ENCODE measurements at regions not wholly inside any gene's neighbourhood (a gene's known extent, or its start where the extent isn't known, plus 50 kb on each side); places are given as distances from the start of the nearest gene placed in this dataset.
A peak's percentile ranks its signal among the peaks of the same experiment; 100 is the strongest.
"Not testable (repeated sequence)": the region's sequence is repeated elsewhere in the genome, so short reads cannot be mapped to it uniquely, and the experiment has no call there.

DNA sequence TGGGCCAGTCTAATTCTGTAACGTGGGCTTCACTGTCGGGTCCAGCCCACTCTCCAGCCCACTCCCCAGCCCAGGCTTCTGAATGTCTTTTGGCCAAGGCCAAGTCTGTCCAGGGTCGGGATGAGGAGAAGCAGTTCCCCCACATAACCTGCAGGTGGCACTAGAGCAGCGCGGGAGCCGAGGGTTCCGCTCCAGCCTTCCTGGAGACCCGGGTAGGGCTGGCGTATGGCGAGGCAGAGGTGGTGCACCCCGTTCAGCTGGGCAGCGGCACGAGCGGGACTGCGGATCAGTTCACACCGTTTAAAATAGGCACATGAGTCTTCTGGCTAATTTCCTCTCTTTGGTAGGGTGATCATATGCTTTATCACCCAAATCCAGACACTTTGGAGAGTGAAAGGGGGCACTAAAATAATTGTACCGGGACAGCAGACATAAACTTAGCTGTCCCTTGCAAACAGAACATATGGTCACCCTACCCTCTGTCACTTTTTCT lies 185.9 kb downstream of the MSX2 start:
- peaks cover 40 to 68% of the 10 kb centered on the region in 2 donors for H3K27me3 Mint-ChIP-seq
- H3K4me3 Mint-ChIP-seq: no peak overlapping the region
- no peaks in the 10 kb centered on the region for H3K36me3 Mint-ChIP-seq
- H3K4me1 Mint-ChIP-seq (ENCODE audit: low read depth in 2 of 2): no peaks in the 10 kb centered on the region
- no peaks in the 10 kb centered on the region for H3K9me3 Mint-ChIP-seq
- H3K27ac Mint-ChIP-seq: no peak overlapping the region
- no peak for DNase-seq (ENCODE audit: low spot score)
- ATAC-seq: peak; percentile 79 to 84

DNA sequence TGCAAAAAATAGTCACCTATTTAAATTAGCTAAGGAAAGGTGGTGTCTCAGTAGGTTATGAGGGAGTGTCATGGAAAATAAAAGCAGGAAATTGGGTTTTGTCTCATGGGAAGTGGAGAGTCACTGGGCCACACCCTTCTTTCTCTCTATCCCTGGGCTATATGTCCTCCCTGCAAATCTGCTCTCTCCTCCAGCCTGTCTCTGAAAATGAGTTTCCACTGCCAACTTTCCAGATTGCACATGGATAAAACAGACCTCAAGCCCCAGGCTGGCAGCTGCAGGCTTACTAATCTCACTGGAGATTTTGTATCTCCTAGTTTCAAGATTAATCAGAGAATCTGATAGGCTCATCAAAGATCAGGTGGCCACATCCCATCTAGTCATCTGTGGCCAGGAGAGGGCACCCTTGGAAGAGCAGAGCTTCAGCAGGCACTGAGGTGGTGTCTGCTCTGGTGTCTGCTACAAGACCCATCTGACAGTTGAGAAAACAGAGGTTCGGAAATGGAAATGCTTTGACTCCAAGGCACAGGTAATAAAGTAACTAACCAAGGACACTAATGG lies 178.9 kb downstream of the MSX2 start:
- H3K4me3 Mint-ChIP-seq: no peak overlapping the region
- no peaks in the 10 kb centered on the region for H3K36me3 Mint-ChIP-seq
- H3K9me3 Mint-ChIP-seq: no peaks in the 10 kb centered on the region
- no peaks in the 10 kb centered on the region for H3K4me1 Mint-ChIP-seq (ENCODE audit: low read depth in 2 of 2)
- no peak for DNase-seq (ENCODE audit: low spot score)
- H3K27ac Mint-ChIP-seq: no peak overlapping the region
- no peak for ATAC-seq
- H3K27me3 Mint-ChIP-seq: peaks cover 18 to 36% of the 10 kb centered on the region in 2 donors

DNA sequence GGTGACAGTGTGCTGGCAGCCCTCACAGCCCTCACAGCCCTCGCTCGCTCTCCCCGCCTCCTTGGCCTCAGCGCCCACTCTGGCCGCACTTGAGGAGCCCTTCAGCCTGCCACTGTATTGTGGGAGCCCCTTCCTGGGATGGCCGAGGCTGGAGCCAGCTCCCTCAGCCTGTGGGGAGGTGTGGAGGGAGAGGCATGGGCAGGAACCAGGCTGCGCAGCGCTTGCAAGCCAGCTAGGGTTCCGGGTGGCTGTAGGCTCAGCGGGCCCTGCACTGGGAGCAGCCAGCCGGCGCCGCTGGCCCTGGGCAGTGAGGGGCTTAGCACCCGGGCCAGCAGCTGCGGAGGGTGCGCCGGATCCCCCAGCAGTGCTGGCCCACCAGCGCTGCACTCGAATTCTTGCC lies 177.0 kb downstream of the MSX2 start:
- no peak overlapping the region for H3K27ac Mint-ChIP-seq
- H3K4me1 Mint-ChIP-seq (ENCODE audit: low read depth in 2 of 2): no peaks in the 10 kb centered on the region
- no peaks in the 10 kb centered on the region for H3K36me3 Mint-ChIP-seq
- ATAC-seq (no peak), DNase-seq (ENCODE audit: low spot score) (no peak)
- H3K27me3 Mint-ChIP-seq: peaks cover 7 to 19% of the 10 kb centered on the region in 2 donors
- H3K4me3 Mint-ChIP-seq: no peak overlapping the region
- no peaks in the 10 kb centered on the region for H3K9me3 Mint-ChIP-seq

DNA sequence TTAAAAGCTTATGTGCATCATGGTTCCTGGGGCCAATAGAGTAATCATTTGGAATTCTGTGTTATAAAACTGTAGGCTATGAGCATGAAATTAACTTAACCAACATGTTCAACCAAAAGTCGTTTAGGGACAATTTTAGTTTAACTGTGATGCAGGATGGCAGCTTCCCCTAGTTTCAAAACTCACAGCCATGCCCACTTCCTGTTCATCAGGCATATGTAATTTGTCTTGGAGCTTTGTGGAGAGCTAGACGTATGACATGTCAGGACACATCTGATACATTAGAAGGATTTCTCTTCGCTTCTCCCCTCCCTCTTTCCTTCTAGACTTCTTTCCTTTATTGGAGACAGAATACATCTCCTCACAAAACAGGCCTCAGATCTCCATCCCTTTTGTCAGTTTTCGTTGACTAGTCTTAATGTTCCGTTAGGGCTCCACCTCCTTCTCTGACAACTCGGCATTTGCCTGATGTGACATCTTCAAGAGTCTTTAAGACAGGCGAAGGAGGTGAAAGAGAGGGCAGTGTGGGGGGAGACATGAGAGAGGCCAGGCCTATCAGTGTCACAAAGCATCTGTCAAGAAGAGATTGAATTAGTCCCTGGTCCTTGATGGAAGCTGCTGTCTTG lies 176.0 kb downstream of the MSX2 start:
- no peaks in the 10 kb centered on the region for H3K36me3 Mint-ChIP-seq
- no peaks in the 10 kb centered on the region for H3K9me3 Mint-ChIP-seq
- no peaks in the 10 kb centered on the region for H3K4me1 Mint-ChIP-seq (ENCODE audit: low read depth in 2 of 2)
- DNase-seq (ENCODE audit: low spot score) (no peak), ATAC-seq (no peak)
- H3K27ac Mint-ChIP-seq: no peak overlapping the region
- H3K4me3 Mint-ChIP-seq: no peak overlapping the region
- H3K27me3 Mint-ChIP-seq: peaks cover 5 to 11% of the 10 kb centered on the region in 2 donors

DNA sequence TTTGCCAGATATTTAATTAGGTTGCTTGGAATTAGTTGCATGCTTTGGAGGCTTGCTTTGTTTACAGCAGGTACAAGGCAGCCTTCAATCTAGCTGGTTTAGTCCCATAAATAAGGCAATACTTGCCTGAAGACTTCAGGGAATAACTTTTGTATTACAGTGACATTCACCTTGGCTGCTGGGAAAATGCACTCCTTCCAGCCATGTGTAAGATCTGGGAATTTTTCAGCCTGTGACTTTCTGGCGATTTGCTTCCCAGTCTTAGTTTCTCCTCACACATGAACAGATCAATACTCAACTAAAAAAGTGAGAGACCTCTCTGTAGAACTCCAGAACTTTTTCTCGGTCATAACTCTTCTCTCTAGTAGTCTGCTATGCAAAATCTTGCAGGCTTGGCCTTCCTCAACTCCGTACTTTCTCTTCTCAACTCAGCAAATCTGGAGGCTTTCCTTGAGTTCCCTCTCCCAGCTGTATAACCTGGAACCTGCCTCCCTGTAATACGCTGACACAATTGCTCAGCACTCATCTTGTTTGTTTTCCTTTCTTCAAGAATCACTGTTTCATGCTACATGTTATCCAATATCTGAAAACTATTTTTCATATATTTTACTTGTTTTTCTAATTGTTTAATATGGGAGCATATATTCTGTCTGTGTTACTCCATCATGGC lies 173.0 kb downstream of the MSX2 start:
- Mint-ChIP-seq H3K27ac (no peak overlapping the region), H3K9me3 (no peaks in the 10 kb centered on the region), H3K27me3 (peaks cover 4% of the 10 kb centered on the region in 2 donors), H3K4me1 (ENCODE audit: low read depth in 2 of 2) (no peaks in the 10 kb centered on the region), H3K36me3 (no peaks in the 10 kb centered on the region), H3K4me3 (no peak overlapping the region)
- no peak for ATAC-seq
- no peak for DNase-seq (ENCODE audit: low spot score)

DNA sequence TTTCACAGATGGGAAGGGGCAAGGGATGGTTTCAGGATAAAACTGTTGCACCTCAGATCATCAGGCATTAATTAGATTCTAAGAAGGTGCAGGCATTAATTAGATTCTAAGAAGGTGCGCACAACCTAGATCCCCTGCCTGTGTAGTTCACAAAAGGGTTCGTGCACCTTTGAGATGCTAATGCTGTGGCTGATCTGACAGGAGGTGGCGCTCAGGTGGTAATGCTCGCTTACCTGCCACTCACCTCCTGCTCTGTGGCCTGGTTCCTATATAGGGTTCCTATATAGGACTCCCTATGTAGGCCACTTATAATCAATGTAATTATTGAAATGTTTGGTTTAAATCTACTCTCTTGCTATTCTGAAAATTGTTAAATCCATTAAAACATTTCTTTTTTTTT lies 171.0 kb downstream of the MSX2 start:
- Mint-ChIP-seq H3K27me3 (peaks cover 7 to 14% of the 10 kb centered on the region in 2 donors), H3K36me3 (no peaks in the 10 kb centered on the region), H3K9me3 (no peaks in the 10 kb centered on the region), H3K4me1 (ENCODE audit: low read depth in 2 of 2) (no peaks in the 10 kb centered on the region), H3K27ac (no peak overlapping the region), H3K4me3 (no peak overlapping the region)
- DNase-seq (ENCODE audit: low spot score) (no peak), ATAC-seq (no peak)

DNA sequence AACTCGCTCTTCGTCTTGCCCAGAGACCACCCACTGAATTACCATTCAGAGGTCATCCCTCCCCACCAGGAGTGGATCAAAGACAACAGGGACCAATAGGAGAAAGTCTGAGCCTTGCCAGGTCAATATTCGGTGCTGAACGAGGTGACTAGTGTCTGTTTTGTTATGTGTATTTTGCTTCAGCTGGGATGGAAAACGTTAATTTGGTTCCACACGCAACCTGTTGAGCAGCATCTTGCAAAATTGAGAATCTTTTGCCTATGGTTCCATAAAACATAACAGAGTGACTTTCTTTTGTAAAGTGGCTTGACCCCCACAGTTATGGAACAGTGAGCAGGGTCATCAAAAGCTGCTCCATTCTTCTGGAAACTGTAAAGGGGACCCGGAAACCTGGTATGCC lies 168.4 kb downstream of the MSX2 start:
- Mint-ChIP-seq H3K4me1 (ENCODE audit: low read depth in 2 of 2) (no peaks in the 10 kb centered on the region), H3K27me3 (peaks cover 7 to 14% of the 10 kb centered on the region in 2 donors), H3K27ac (no peak overlapping the region), H3K9me3 (no peaks in the 10 kb centered on the region), H3K36me3 (no peaks in the 10 kb centered on the region), H3K4me3 (no peak overlapping the region)
- ATAC-seq (no peak), DNase-seq (ENCODE audit: low spot score) (no peak)

DNA sequence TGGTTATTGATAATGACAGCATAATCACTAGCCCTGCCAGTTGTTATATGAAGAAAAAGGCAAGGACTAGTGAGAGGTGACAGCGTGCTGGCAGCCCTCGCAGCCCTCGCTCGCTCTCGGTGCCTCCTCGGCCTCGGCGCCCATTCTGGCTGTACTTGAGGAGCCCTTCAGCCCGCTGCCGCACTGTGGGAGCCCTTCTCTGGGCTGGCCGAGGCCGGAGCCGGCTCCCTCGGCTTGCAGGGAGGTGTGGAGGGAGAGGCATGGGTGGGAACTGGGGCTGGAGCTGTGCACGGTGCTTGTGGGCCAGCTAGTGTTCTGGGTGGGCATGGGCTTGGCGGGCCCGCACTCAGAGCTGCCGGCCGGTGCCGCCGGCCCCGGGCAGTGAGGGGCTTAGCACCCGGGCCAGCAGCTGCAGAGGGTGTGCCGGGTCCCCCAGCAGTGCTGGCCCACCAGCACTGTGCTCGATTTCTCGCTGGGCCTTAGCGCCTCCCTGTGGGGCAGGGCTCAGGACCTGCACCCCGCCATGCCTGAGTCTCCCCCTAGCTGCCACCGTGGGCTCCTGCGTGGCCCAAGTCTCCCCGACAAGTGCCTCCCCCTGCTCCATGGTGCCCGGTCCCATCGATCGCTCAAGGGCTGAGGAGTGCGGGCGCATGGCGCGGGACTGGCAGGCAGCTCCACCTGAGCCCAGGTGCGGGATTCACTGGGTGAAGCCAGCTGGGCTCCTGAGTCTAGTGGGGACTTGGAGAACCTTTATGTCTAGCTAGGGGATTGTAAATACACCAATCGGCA lies 156.2 kb downstream of the MSX2 start:
- H3K27me3 Mint-ChIP-seq: peaks cover 1 to 16% of the 10 kb centered on the region in 2 donors
- H3K9me3 Mint-ChIP-seq; H3K4me3 Mint-ChIP-seq; H3K36me3 Mint-ChIP-seq; ATAC-seq; H3K27ac Mint-ChIP-seq; H3K4me1 Mint-ChIP-seq (ENCODE audit: low read depth in 2 of 2); DNase-seq (ENCODE audit: low spot score): not testable (repeated sequence)

DNA sequence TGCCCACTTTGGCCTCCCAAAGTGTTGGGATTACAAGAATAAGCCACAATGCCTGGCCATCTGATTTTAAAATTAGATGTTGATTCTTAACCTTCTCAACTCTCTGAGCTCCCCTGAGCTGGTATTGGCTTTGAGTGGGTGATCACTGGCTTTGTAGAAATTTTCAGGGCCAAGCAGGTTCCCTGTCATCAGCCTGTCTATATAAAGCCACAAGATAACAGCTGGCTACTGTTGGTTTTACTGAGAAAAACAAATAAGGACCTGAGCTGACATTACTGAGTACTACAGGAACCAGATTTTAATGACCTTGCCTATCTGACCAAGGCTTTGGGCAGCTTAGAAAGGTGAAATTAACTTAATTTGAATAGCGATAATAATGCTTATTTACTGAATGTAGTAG lies 153.6 kb downstream of the MSX2 start:
- Mint-ChIP-seq H3K36me3 (no peaks in the 10 kb centered on the region), H3K27ac (no peak overlapping the region), H3K9me3 (no peaks in the 10 kb centered on the region), H3K4me3 (no peak overlapping the region), H3K4me1 (ENCODE audit: low read depth in 2 of 2) (no peaks in the 10 kb centered on the region), H3K27me3 (peaks cover 2 to 14% of the 10 kb centered on the region in 2 donors)
- ATAC-seq (no peak), DNase-seq (ENCODE audit: low spot score) (no peak)

DNA sequence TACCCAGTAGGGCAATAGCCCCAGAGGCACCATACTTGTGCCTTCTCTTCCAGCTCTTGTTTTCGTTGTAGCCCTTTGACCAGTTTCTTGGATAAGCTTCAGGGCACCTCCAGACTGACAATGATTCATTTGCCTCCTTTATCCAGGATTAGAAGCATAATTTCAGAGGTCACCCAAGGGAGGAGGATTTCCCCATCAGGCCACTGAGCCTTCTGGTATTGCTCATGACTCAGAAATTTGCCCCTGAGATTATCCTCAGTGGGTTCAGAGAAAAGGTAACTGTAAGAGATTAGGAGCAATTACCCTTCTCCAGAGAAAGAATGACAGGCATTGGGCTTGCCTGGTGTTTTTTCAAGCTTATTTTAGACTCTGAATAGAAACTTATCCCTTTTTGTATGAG lies 147.9 kb downstream of the MSX2 start:
- H3K4me3 Mint-ChIP-seq: no peak overlapping the region
- peaks cover 9 to 30% of the 10 kb centered on the region in 2 donors for H3K27me3 Mint-ChIP-seq
- H3K36me3 Mint-ChIP-seq: no peaks in the 10 kb centered on the region
- peaks cover 11% of the 10 kb centered on the region for H3K9me3 Mint-ChIP-seq
- no peak overlapping the region for H3K27ac Mint-ChIP-seq
- no peak for DNase-seq (ENCODE audit: low spot score)
- no peak for ATAC-seq
- H3K4me1 Mint-ChIP-seq (ENCODE audit: low read depth in 2 of 2): no peaks in the 10 kb centered on the region

DNA sequence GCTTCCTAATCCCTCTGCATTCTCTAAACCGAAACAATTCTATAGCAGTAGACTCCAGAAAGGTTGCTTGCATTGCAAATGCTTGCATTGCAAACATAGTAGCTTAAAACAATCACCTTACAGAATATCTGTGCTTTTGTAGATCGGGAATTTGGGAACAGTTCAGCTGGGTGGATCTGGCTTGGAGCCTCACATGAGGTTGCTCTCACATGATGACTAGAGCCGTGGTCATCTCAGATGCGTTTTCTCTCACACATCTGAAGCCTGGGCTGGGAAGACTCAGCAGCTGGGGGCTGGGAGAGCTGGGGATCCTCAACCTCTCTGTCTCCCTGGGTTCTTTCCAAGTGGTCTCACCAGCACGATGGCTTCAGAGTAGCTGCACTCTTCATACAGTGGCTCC lies 127.8 kb downstream of the MSX2 start:
- Mint-ChIP-seq H3K4me1 (ENCODE audit: low read depth in 2 of 2) (no peaks in the 10 kb centered on the region), H3K9me3 (no peaks in the 10 kb centered on the region), H3K27ac (no peak overlapping the region), H3K27me3 (peaks cover 0 to 15% of the 10 kb centered on the region in 2 donors), H3K4me3 (no peak overlapping the region), H3K36me3 (no peaks in the 10 kb centered on the region)
- no peak for ATAC-seq
- no peak for DNase-seq (ENCODE audit: low spot score)

DNA sequence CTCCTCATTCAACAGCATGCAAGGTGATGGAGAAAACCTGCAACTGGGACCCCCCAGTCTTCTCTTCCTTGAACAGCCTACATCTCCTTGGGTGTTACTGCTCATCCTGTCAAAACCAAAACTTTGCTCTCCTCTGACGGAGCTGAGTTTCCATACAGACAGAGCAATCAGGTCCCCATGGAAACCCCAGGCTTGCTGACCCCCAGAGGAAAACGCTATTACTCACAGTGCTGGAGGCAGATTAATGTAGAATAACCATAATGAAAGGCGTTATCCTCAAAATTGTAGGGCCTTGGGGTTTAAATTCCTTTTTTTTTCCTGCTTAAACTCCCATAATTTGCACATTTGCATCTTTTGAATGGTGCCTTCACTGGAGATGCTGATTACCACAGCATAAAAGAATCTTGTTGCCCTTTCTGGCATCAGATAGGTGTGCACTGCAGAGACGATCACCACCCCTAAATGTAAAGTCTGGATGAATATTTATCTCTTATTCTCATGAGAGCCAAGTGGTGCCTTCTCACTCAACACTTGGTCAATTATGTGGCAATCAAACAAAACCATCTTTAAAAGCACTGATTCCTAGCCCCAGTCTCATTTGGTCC lies 126.3 kb downstream of the MSX2 start:
- Mint-ChIP-seq H3K4me1 (ENCODE audit: low read depth in 2 of 2) (no peaks in the 10 kb centered on the region), H3K4me3 (no peak overlapping the region), H3K27me3 (peaks cover 0 to 15% of the 10 kb centered on the region in 2 donors), H3K36me3 (no peaks in the 10 kb centered on the region), H3K9me3 (no peaks in the 10 kb centered on the region), H3K27ac (no peak overlapping the region)
- no peak for ATAC-seq
- DNase-seq (ENCODE audit: low spot score): no peak

DNA sequence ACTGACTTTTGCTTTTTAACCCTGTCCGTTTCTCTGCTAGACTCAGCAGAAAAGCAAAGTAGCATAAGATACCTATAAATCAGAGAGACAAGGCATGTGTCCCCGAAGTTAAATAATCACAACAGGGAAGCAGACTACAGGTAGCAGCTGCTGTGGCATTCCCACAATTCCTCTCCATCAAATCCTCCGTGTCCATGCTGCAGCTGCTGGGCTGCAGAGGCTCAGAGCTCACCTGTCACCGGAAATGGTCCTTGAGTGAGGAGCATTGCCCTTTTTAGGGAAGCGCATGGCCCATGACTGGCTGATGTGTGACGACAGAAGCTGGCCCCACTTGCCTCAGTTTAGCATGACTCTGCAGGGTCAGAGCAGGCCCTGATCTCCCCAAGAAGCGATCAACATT lies 125.0 kb downstream of the MSX2 start:
- Mint-ChIP-seq H3K27ac (no peak overlapping the region), H3K4me3 (no peak overlapping the region), H3K9me3 (no peaks in the 10 kb centered on the region), H3K36me3 (no peaks in the 10 kb centered on the region), H3K27me3 (peaks cover 0 to 15% of the 10 kb centered on the region in 2 donors), H3K4me1 (ENCODE audit: low read depth in 2 of 2) (no peaks in the 10 kb centered on the region)
- no peak for DNase-seq (ENCODE audit: low spot score)
- ATAC-seq: no peak

Data from natural killer cell treated with Interleukin-12 subunit alpha and Interleukin-12 subunit beta and Interleukin-15 and Interleukin-18, amount 100 ng/mL, for 72 hours (primary cell).